Skin of body (tissue), 1 donor: ENCODE measurements at regions not wholly inside any gene's neighbourhood (a gene's known extent, or its start where the extent isn't known, plus 50 kb on each side); places are given as distances from the start of the nearest gene placed in this dataset.
"Not testable (repeated sequence)": the region's sequence is repeated elsewhere in the genome, so short reads cannot be mapped to it uniquely, and the experiment has no call there.

Source experiments
- DNase-seq: peaks from one replicate; lab custom pipeline; 2025; lab: John Stamatoyannopoulos, UW

- no peak for DNase-seq
These were observed 481.6 kb downstream of the PCNX1 start for GRCh38 chr14:71388862-71389261.

- no peak for DNase-seq
These were observed 487.1 kb downstream of the PCNX1 start for GRCh38 chr14:71394386-71394785.

GRCh38 chr14:71395151-71395604, 487.9 kb downstream of the PCNX1 start:
- DNase-seq: no peak

DNA sequence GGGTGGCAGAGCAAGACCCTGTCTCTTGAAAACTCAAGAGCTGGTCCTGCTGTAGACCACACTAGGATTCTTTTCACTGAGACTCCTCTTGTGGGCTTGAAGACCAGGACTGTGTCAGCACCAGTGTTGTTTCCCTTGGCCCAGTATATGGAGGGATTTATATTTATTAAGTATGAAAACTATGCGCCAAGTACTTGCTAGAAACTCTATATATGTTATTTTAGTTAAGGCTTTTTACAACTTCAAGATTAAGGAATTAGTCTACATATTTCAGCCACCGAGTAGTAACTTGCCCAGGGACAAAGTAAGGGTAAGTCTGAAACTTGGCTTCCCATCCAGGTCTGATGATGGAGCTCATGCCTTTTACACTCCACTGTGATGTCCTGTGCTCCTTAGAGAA, 488.4 kb downstream of the PCNX1 start:
- DNase-seq: no peak

DNA sequence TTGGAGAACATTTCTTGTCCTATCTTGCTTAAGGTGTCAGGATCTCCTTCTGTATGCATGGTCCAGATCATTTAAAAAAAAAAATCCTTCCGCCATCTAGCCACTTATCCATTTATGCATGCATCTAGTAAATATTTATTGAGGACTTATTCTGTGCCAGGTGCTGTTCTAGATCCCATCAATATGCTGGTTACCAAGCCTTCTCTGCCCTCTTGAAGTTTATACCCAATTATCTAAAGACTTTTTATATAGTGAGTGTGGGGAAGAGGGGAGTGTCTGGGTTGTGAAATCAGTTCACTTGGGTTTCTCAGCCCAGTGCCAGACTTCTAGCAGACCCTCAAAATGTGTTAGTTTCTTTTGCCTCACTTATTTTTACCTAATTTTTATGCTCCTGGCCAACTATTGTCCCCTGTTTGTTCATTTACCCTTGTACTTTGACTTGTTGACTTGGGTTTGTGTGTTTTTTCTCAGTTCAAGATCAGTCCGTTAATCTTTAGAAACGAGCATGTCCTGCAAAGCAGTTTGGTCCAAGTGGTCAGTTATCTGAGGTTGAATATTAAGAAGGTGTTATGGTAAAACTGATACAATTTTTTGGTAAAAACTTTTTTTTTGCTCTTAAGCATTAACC, 488.9 kb downstream of the PCNX1 start:
- no peak for DNase-seq

GRCh38 chr14:71397371-71397770, 490.1 kb downstream of the PCNX1 start:
- DNase-seq: no peak

GRCh38 chr14:71398450-71398849, 491.2 kb downstream of the PCNX1 start:
- DNase-seq: no peak

DNA sequence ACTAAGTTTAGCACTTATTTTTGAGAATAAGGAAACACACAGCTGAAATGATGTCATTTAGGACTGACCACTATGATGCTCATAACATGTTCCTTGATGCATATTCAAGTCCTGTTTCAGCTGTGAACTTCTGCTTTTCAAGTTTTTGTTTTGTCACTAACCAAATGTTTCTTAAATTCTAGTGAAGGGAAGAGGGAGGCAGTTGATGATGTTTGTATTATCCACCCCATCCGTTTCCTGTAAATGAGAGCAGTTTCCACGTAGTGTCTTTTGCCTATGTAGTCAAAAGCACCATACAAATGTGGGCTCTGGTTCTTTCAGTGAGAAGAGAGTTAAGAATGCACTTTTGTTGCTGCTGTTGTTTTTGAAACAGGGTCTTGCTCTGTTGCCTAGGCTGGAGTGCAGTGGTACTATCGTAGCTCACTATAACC, 491.8 kb downstream of the PCNX1 start:
- DNase-seq: no peak

GRCh38 chr14:71400871-71401321, 493.6 kb downstream of the PCNX1 start:
- DNase-seq: no peak

- not testable (repeated sequence) for DNase-seq
These were observed 495.2 kb downstream of the PCNX1 start for GRCh38 chr14:71402415-71402814.

GRCh38 chr14:71403656-71404055, 496.4 kb downstream of the PCNX1 start:
- DNase-seq: no peak

DNA sequence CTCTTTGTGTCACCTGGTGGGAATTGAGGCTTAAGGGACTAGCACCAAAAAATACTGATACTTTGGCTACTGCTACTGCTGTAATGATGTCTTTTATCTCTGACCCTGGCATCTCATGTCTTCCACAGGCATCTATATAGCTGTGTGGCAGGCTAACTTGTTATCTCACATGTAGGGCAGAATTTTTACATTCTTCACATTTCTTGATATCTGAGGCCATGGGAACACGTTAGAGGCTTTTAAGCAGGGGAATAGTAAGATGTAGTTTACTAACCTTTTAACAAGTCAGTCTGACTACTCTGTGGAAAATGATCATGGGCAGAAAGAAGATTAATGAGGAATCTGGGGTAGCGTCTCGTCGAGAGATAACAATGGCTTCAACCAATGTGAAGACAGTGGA, 498.4 kb downstream of the PCNX1 start:
- DNase-seq: no peak

DNA sequence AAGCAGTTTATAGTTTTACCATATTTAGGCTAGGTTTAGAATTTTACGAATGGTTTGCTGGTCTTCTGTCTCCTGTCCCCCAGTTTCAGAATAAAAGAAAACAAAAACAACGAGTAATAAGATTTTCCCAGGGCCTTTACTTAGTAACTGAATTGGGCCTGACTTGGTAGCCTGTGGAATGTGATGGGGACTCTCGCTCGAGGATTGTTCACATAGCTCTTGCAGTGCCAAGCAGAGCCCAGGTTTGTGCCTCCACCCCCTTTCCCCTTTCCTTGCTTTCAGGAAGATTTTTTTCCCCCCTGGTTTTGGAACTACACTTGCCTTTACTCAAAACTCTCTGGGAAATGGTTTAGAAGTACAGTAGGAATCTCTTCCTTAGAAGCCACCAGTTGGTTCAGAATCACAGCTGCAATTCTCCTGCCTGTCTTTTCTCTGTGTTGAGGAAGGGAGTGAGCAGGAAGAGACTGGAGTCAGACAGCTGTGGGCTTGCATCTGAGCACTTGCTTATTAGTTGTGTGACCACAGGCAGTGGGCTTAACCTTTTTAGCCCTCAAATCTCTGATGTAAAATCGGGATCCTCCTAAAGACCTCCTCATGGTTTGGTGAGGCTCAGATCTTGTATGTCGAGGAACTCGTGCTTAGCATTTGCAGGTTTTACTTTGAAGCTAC, 501.2 kb downstream of the PCNX1 start:
- no peak for DNase-seq

- no peak for DNase-seq
These were observed 503.5 kb downstream of the PCNX1 start for GRCh38 chr14:71410578-71411284.

GRCh38 chr14:71411285-71411595, 504.0 kb downstream of the PCNX1 start:
- DNase-seq: no peak

- DNase-seq: peak; percentile 72
These were observed 504.5 kb downstream of the PCNX1 start for GRCh38 chr14:71411738-71412137.

DNA sequence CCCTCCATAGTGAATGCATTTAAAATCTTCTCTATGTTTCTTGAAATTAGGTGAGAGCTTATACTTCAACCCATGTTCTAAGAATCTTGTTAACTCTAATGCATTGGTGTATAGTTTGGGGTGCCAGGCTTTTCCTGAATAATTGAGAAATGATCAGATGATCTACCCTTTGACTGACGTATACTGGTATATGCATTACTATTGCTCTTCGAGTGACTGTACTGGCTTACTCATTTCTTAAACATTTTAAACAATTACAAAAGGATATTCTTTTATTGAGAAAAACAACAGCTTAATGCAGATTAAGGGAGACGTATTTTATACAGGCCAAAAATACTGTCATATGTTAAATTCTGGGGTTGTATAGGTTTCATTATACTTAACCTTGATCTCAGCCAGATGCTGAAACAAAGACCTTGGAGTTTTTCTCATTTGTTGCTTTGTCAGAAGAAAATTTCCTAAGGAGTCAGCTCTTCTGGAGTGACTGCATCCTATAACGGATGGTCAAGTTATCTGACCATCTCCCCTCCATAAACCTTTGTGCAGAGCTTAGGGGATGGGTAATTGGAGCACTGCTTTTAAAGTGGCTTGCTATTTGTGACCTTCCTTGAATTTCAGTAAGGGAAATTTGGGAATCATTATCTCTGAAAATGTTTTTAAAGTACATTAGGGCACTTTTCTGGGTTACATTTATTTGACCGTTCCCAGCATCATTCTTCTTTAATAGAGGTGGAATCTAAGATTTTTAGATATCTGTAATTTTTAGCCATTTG, 507.6 kb downstream of the PCNX1 start:
- no peak for DNase-seq

GRCh38 chr14:71415404-71415690, 508.1 kb downstream of the PCNX1 start:
- no peak for DNase-seq

DNA sequence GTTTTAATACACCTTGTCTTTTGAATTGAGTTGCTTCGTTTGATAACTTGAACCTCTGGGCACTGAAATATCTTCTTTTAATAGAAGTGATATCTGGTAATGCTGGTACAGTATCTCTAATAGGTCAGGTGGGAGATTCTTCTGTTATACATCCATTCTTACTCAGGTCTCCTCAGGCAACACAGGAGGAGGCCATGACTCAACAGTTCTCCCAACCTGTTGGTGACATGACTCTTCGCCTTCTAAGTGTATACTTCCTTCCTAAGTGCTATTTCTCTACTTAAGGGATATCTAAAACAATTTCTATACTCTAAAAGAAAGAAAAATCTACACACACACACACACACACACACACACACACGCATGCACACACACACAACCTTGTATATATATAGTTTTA, 509.1 kb downstream of the PCNX1 start:
- no peak for DNase-seq

GRCh38 chr14:71418532-71419245, 511.4 kb downstream of the PCNX1 start:
- DNase-seq: peak; percentile 46

GRCh38 chr14:71423481-71423880, 508.7 kb upstream of the RGS6 start:
- DNase-seq: no peak

DNA sequence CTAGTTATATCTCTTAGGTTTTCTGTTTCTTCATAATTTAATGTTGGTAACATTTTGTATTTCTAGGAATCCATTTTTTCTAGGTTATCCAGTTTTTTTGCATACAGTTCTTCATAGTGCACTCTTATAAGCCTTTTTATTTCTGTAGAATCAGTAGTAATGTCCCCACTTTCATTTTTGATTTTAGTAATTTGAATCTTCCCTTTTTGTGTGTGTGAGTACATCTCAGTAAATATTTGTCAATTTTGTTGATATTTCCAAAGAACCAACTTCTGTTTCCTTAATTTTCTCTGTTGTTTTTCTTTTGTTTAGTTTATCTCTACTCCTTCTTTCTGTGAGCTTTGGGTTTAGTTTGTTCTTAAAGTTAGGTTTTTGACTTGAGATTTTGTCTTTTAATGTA, 507.3 kb upstream of the RGS6 start:
- DNase-seq: no peak
